RCC 7860 (cell line): ENCODE measurements at regions not wholly inside any gene's neighbourhood (a gene's known extent, or its start where the extent isn't known, plus 50 kb on each side); places are given as distances from the start of the nearest gene placed in this dataset.
A peak's percentile ranks its signal among the peaks of the same experiment; 100 is the strongest.

ENCODE experiments used
- DNase-seq: peaks from one replicate; pipeline ENCODE4 v3.0.0-alpha.2; 2015; ENCODE audit warnings: low spot score
- FAIRE-seq: peaks from 2 replicates; lab custom pipeline; 2012; peaks lifted over from hg19 to GRCh38; lab: Jason Lieb, UNC

- FAIRE-seq (no peak), DNase-seq (no peak)
Measured at GRCh38 chr3:184659797-184660301, 52.0 kb downstream of the MAGEF1 start.

- no peak for DNase-seq
- FAIRE-seq = no peak
Measured at GRCh38 chr3:184658223-184658928, 53.5 kb downstream of the MAGEF1 start.

- FAIRE-seq (no peak), DNase-seq (peak; percentile 66)
Measured at GRCh38 chr3:184656829-184657681, 54.8 kb downstream of the MAGEF1 start.

- DNase-seq = no peak
- no peak for FAIRE-seq
Measured at GRCh38 chr3:184656458-184656828, 55.4 kb downstream of the MAGEF1 start.

GRCh38 chr3:184655597-184655996 is 56.3 kb downstream of the MAGEF1 start:
- no peak for FAIRE-seq
- DNase-seq = no peak

GRCh38 chr3:184654375-184654774 is 57.5 kb downstream of the MAGEF1 start:
- no peak for DNase-seq
- FAIRE-seq = no peak

GRCh38 chr3:184652465-184652864 is 59.4 kb downstream of the MAGEF1 start:
- DNase-seq (no peak), FAIRE-seq (no peak)

- no peak for DNase-seq
- no peak for FAIRE-seq
Measured at GRCh38 chr3:184651904-184652303, 60.0 kb downstream of the MAGEF1 start.

GRCh38 chr3:184648636-184649035 is 63.2 kb downstream of the MAGEF1 start:
- no peak for FAIRE-seq

GRCh38 chr3:184647405-184647936 is 64.4 kb downstream of the MAGEF1 start:
- FAIRE-seq = no peak
- no peak for DNase-seq

More at GRCh38 chr3:184648636-184649035, 63.2 kb downstream of the MAGEF1 start:
- DNase-seq = no peak

GRCh38 chr3:184645336-184645735 is 66.5 kb downstream of the MAGEF1 start:
- no peak for FAIRE-seq
- no peak for DNase-seq

- DNase-seq = no peak
- FAIRE-seq = no peak
Measured at GRCh38 chr3:184643442-184643841, 68.4 kb downstream of the MAGEF1 start.

GRCh38 chr3:184642631-184643285 is 69.1 kb downstream of the MAGEF1 start:
- DNase-seq = no peak
- FAIRE-seq = no peak

- FAIRE-seq (no peak), DNase-seq (no peak)
Measured at GRCh38 chr3:184641430-184641829, 70.4 kb downstream of the MAGEF1 start.

- no peak for DNase-seq
Measured at GRCh38 chr3:184639351-184639750, 72.5 kb downstream of the MAGEF1 start.

GRCh38 chr3:184637705-184638104 is 74.2 kb downstream of the MAGEF1 start:
- FAIRE-seq (no peak), DNase-seq (no peak)

More at GRCh38 chr3:184639351-184639750, 72.5 kb downstream of the MAGEF1 start:
- no peak for FAIRE-seq

- FAIRE-seq (no peak), DNase-seq (no peak)
Measured at GRCh38 chr3:184636741-184637316, 75.0 kb downstream of the MAGEF1 start.

- FAIRE-seq (no peak), DNase-seq (no peak)
Measured at GRCh38 chr3:184635774-184636173, 74.2 kb downstream of the EPHB3 start.

GRCh38 chr3:184635126-184635525 is 73.5 kb downstream of the EPHB3 start:
- DNase-seq (no peak), FAIRE-seq (no peak)

- FAIRE-seq (no peak), DNase-seq (no peak)
Measured at GRCh38 chr3:184633237-184633579, 71.6 kb downstream of the EPHB3 start.
